C4-2B (cell line): ENCODE measurements at regions not wholly inside any gene's neighbourhood (a gene's known extent, or its start where the extent isn't known, plus 50 kb on each side); places are given as distances from the start of the nearest gene placed in this dataset.

Source experiments
- H3K27ac ChIP-seq: fragments of 450-650 bp; 2 replicates; pipeline ENCODE4 v1.5.1; 2017
- CTCF ChIP-seq: fragments of 450-650 bp; conservative IDR thresholded peaks from 2 replicates; pipeline ENCODE4 v1.5.1; 2017; ENCODE audit warnings: mild to moderate bottlenecking
- ZFX ChIP-seq: fragments of 450-650 bp; IDR thresholded peaks from 2 replicates; pipeline ENCODE4 v1.6.1; 2017

GRCh38 chr10:9545073-9545472 is 1472.6 kb upstream of the CELF2 start:
- no peak for TF ChIP-seq CTCF
- no peak for TF ChIP-seq ZFX
- H3K27ac ChIP-seq = no peak overlapping the region

- TF ChIP-seq CTCF = no peak
- TF ChIP-seq ZFX = no peak
- H3K27ac ChIP-seq = no peak overlapping the region
These were observed 1469.5 kb upstream of the CELF2 start for GRCh38 chr10:9547936-9548904.

GRCh38 chr10:9550810-9551209 is 1466.9 kb upstream of the CELF2 start:
- no peak overlapping the region for H3K27ac ChIP-seq
- TF ChIP-seq CTCF (no peak), ZFX (no peak)

GRCh38 chr10:9554321-9554720 is 1463.4 kb upstream of the CELF2 start:
- H3K27ac ChIP-seq = no peak overlapping the region
- TF ChIP-seq CTCF = no peak
- TF ChIP-seq ZFX = no peak

GRCh38 chr10:9560976-9561375 is 1456.7 kb upstream of the CELF2 start:
- TF ChIP-seq ZFX = no peak
- TF ChIP-seq CTCF = no peak
- H3K27ac ChIP-seq = no peak overlapping the region

- no peak overlapping the region for H3K27ac ChIP-seq
- TF ChIP-seq ZFX (no peak), CTCF (no peak)
These were observed 1455.7 kb upstream of the CELF2 start for GRCh38 chr10:9561821-9562505.

- no peak overlapping the region for H3K27ac ChIP-seq
- no peak for TF ChIP-seq CTCF
- TF ChIP-seq ZFX = no peak
These were observed 1439.9 kb upstream of the CELF2 start for GRCh38 chr10:9577746-9578145.
